Activated naive CD4-positive, alpha-beta T cell (primary cell): ENCODE measurements at regions not wholly inside any gene's neighbourhood (a gene's known extent, or its start where the extent isn't known, plus 50 kb on each side); places are given as distances from the start of the nearest gene placed in this dataset.

Experiments used
- DNase-seq, 4 experiments: peaks; one replicate each; lab custom pipeline; 2025; lab: John Stamatoyannopoulos, UW

DNA sequence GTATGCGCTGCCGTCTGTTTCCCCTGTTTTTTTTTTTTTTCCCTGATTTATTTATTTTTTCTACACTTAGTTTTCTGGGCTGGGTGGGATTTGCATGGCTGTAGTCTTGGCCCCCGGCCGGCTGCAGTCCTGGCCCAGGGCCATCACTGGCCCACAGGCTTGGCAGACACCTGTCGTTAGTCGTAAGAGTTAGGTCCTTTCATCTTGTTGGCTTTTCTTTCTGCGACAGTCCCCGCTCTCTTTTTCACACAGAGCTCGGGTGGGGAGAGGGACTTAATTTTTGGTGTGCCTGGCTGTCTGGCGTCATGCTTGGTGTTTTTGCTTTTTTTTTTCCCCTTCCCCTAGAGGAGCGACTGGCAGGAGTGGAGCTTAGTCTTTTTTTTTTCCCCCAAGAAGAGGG lies 183.4 kb downstream of the KLF13 start:
- no peak for DNase-seq

- peak in 1 of 4 experiments; percentile 4 for DNase-seq
These were observed 185.2 kb downstream of the KLF13 start for GRCh38 chr15:31511707-31512310.

- no peak for DNase-seq
These were observed 186.5 kb downstream of the KLF13 start for GRCh38 chr15:31513178-31513577.

- no peak for DNase-seq
These were observed 189.8 kb downstream of the KLF13 start for GRCh38 chr15:31516440-31516839.

GRCh38 chr15:31516874-31517273 lies 190.2 kb downstream of the KLF13 start:
- no peak for DNase-seq

DNA sequence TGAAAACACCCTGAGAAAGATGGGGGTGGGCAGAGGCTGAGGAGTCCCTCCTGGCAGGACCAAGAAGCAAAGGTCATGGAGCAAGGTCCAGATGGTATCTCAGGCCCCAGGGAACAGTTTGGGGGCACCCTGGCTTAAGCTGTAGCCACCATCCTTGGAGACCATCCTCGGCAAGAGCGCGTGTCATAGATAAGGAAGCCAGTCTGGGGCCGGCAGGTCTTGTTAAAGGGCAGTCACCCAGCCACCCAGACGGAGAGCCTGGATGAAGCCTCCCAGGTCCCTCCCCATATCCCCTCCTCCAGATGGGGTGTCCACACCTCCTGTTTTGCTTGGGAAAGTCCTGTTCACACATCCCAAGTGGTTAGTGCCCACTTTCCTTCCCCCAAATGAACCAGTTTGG lies 191.1 kb downstream of the KLF13 start:
- no peak for DNase-seq

- no peak for DNase-seq
These were observed 195.4 kb downstream of the KLF13 start for GRCh38 chr15:31522028-31522427.

GRCh38 chr15:31523027-31523654 lies 196.5 kb downstream of the KLF13 start:
- DNase-seq = no peak

GRCh38 chr15:31523655-31524049 lies 197.0 kb downstream of the KLF13 start:
- no peak for DNase-seq

DNA sequence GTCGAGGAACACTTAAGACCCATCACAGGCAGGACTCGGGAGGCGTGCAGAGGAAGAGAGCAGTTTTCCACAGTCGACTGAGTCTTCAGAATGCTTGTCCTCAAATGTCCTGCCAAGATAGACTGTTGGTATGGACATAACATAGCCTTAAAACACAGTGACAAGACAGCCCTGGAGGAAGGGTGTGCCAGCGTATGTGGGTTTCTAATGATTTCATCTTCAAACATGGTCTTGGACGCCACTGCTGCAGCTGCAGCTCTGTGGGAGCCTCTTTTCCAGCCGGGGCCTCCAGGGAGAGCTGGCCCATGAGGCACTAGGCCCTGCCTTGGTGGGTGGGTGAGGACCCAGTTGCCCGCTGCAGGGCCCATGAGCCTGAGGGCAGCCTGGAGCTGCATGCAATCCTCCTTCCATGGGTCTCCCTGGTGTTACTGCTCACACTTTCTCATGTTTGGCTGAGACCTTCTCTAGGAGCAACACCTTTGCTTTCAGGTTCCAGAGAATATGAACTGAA lies 198.6 kb downstream of the KLF13 start:
- no peak for DNase-seq

DNA sequence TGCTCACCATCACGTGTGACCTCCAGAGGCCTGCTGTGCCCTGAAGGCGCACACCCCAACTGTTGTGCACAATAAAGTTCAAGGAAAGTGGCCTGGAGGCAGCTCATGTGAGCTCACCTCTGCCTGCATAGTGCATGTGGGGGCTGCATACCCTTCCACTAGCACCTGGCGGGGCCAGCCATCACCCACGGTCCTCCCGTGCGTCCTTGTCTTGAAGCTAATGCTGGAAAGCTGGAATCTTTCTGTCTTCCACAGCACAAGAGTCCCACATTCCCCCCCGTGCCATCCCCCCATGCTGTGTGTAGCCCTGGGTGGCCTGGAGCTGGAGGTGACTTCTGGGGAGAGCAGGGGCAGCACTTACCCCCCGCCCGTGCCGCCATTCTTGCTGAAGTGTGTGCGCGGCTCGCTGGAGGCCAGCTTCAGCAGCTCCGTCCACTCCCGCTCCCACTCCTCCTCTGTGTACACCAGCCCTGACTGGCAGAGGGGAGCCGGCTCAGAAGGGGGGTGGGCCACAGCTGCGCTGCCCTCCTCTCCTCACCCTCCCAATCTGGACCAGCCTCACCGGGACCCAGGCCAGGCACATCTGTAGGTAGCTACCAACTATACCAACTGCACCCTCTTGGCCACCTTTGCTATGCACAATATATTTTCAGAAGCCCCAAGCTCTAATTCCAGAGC lies 199.5 kb downstream of the KLF13 start:
- no peak for DNase-seq

DNA sequence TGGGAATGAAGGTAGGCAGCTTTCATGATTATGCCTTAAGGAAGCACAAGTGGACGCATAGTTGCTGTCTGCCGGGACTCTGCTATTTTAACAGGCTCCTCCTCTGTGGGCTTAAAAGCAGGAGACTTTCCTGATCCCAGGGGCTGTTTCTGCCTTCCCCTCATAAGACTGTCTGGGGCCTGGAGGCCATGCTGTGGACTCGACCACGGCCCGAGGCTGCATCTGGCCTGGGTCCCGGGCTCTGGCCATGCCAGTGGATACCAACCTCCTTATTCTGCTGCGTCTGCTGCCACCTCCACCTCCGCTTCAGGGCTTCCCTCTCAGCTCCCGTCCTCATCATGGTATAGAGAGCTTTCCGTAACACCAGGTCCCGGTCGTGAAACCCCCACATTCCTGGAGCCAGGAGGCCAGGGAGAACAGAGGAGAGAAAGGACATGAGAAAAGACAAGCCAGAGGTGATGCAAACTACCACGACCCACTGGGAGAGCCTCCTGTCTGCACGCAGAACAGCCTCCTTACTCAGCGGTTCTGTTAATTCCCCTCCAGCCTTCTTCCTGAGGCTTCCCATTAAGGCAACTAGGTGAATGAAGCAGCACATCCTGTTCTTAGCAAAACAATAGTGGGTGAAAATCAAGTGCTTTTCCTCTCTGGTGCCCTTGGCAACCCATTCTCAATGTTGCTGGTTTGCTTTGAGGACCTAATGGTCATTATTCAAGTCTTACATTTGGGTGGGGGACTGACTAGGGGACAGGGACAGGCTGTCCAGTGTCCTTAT lies 200.5 kb downstream of the KLF13 start:
- DNase-seq = no peak

GRCh38 chr15:31528846-31529245 lies 202.2 kb downstream of the KLF13 start:
- no peak for DNase-seq

GRCh38 chr15:31537770-31538592 lies 211.3 kb downstream of the KLF13 start:
- DNase-seq = no peak

DNA sequence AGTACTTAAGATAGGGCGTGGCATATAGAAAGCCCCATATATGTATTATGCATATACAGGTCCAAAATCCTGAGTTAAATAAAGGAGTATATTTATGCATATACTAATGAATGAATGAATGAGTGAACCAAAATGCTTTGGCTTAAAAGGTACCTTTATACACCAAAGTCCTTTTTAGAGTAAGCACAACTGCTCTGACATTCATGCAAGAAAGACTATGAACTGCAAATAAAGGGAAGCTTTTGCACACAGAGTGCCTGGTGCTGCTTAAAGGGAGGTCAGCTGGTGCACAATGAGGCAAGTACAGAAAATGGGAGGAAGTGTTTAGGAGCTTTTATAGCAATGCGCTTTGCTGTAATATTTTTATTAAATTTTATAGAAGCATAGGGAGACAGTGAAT lies 214.0 kb downstream of the KLF13 start:
- DNase-seq = no peak

- no peak for DNase-seq
These were observed 217.7 kb downstream of the KLF13 start for GRCh38 chr15:31544361-31544760.

DNA sequence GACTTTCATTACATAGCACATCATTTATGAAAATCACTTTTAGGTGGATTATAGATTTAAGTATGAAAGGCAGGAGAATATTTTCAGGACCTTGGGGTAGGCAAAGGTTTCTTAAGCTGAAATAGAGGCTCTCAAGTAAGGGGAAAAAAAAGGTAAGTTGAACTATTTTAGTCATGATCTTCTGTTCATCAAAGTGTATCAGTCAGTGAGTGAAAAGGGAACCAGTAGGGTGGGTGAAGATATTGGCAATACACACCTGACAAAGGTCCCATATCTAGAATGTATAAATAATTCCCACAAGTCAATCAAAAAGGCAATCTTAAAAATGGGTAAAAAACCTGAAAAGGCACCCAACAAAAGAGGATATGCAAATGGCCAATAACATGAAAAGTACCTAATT lies 218.6 kb downstream of the KLF13 start:
- no peak for DNase-seq

DNA sequence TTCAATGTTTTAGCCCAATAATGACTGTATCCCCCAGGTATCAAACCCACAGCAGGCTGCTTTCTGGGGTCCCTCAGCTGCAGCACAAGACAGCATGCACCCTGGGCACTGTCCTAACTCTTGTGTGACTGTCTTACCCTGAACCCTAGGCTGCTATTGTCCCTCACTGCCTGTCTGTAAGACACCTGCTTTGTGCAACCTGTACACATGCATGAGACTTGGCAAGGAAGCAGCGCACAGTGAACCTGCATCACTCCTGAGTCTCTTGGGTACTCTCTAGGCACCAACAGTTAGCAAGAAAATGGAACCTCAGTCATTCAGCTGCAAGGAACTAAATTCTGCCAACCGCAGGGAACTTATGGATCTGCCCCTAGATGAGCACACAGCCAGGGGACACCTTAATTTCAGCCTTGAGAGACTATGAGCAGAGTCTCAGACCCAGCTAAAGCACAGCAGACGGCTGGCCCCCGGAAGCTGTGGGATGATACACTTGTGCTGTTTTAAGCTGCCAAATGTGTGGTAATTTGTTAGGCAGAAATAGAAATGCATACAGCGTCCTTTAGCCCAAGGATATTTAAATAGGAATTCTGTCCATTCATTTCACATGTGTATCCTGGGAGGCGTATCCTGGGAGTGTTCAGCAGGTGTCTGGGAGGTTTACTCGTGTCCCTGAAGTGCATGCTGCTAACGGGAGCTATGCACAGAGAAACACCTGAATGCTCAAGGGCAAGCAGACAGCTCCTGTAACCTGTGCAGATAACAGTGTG lies 223.8 kb downstream of the KLF13 start:
- no peak for DNase-seq

GRCh38 chr15:31551323-31551722 lies 224.7 kb downstream of the KLF13 start:
- DNase-seq = no peak

DNA sequence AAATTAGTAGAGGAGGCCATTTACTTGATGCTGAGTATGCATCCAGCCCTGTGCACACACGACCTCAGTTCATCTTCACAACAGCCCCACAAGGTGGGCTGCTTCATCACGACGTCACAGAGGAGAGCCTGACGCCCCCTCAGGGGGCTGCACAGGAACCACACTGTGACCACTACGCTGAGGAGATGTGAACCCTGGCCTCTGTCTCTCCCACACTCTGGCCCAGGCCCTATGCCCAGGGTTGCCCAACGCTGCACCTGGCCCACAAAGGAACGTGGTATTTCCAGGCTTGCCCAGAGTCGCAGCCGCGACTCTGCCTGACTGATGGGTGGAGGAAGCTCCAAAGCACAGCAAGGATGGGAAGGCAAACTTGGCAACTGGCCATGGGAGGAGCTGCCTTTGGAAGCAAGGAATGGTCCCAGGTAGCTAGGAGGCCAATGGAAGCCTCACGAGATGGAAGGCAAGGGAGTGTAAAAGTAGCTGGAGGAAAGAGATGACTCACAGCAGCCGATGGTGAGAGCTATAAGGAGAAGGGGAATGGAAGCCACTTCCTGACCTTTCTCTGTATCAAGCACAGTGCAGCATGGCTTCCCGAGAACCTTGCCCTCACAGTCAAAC lies 226.0 kb downstream of the KLF13 start:
- no peak for DNase-seq
